SK-N-MC (cell line): ENCODE measurements at regions not wholly inside any gene's neighbourhood (a gene's known extent, or its start where the extent isn't known, plus 50 kb on each side); places are given as distances from the start of the nearest gene placed in this dataset.

Experiments used
- EZH2 ChIP-seq: fragments of 200-600 bp; sonication (generic); IDR thresholded peaks from one replicate; pipeline ENCODE4 v1.6.1; 2017; ENCODE audit warnings: antibody characterized with exemption
- FOXP2 ChIP-seq: optimal IDR thresholded peaks from 2 replicates; pipeline ENCODE3; 2011; ENCODE audit warnings: mild to moderate bottlenecking, moderate library complexity; ENCODE audit not compliant: insufficient read depth; ENCODE audit errors: extremely low read length, control extremely low read depth
- POLR2AphosphoS5 ChIP-seq: IDR thresholded peaks from 2 replicates; pipeline ENCODE4 v1.6.1; 2012; ENCODE audit warnings: mild to moderate bottlenecking, low read depth, low read length, borderline replicate concordance

DNA sequence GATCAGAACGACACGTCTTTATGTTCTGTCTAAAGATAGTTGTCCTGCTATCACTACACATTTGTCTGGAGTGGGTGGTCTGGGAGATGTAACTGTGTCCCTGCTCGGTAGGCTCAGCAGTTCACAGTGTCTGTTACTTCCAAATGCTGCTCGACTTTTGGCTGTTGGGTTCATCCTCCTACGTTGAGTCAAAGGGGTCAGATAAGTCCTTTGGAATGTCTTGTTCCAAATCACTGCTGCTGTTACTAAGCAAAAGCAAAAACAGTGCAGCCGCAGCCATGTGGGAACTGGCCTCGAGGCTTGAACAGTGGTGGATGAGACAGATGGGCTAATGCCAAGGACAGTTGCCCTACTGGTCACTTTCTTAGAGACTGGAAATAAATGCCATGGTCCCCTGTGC is 272.2 kb upstream of the MAP3K7 start:
- TF ChIP-seq POLR2AphosphoS5 (no peak), EZH2 (no peak), FOXP2 (no peak)
